ENCODE measurements at regions not wholly inside any gene's neighbourhood (a gene's known extent, or its start where the extent isn't known, plus 50 kb on each side); places are given as distances from the start of the nearest gene placed in this dataset.

GRCh38 chr6:139858429-139858828 lies 484.0 kb upstream of the CITED2 start:
- TF ChIP-seq POLR2A (IDR thresholded peaks at IDR 0.05) (no peak), CTCF (IDR thresholded peaks at IDR 0.05) (no peak)
